SK-N-SH (cell line): ENCODE measurements at regions not wholly inside any gene's neighbourhood (a gene's known extent, or its start where the extent isn't known, plus 50 kb on each side); places are given as distances from the start of the nearest gene placed in this dataset.
A peak's percentile ranks its signal among the peaks of the same experiment; 100 is the strongest.

ENCODE experiments used
- CTCF ChIA-PET: fragments of 300-600, 350-600 bp; formaldehyde crosslinking; extraction: SDS; loops from one replicate; lab custom pipeline; 2021; lab: Yijun Ruan, JAX
- POLR2A ChIA-PET: fragments of 350-600 bp; sonication (Branson Sonifier 250); formaldehyde crosslinking; extraction: SDS; loops from one replicate; lab custom pipeline; 2020; ENCODE audit warnings: antibody characterized with exemption, inconsistent platforms; lab: Yijun Ruan, JAX
- DNase-seq: peaks from one replicate; pipeline ENCODE4 v3.0.0; 2012
- H2AFZ ChIP-seq: fragments of 200-600 bp; sonication (generic); 2 replicates; pipeline ENCODE4 v1.8.1; 2016; ENCODE audit warnings: antibody characterized with exemption, mild to moderate bottlenecking, low read depth
- H3F3A ChIP-seq: fragments of 200-600 bp; sonication (generic); replicated peaks from 2 replicates; pipeline ENCODE3; 2016; ENCODE audit warnings: antibody characterized with exemption, mild to moderate bottlenecking; ENCODE audit not compliant: insufficient read depth
- H3K27ac ChIP-seq, 2 experiments: fragments of 200-500 bp in 1 of 2; fragments of 200-600 bp in 1 of 2; sonication (Bioruptor generic) in 1 of 2; sonication (generic), shearing (Covaris generic) in 1 of 2; 2 replicates each; pipeline versions ENCODE4 v1.5.1 to v1.6.1; 2014 to 2016; ENCODE audit warnings: low read depth in 2 of 2, inconsistent platforms in 1 of 2, low read length in 1 of 2, mild to moderate bottlenecking in 1 of 2, mixed read lengths in 1 of 2
- H3K27me3 ChIP-seq: fragments of 200-600 bp; sonication (generic), shearing (Covaris generic); 2 replicates; pipeline ENCODE4 v1.6.1; 2016; ENCODE audit warnings: mixed run types; ENCODE audit not compliant: insufficient read depth
- H3K36me3 ChIP-seq, 2 experiments: fragments of 200-500 bp in 1 of 2; fragments of 200-600 bp in 1 of 2; sonication (Bioruptor generic) in 1 of 2; sonication (generic) in 1 of 2; replicated peaks in 1 of 2; 2 replicates each; pipeline versions ENCODE3 to v1.5.1; 2014 to 2016; ENCODE audit warnings: low read length in 1 of 2, mild to moderate bottlenecking in 1 of 2; ENCODE audit not compliant: insufficient read depth in 2 of 2, control insufficient read depth in 1 of 2
- H3K4me1 ChIP-seq, 2 experiments: fragments of 200-500 bp in 1 of 2; fragments of 200-600 bp in 1 of 2; sonication (Bioruptor generic) in 1 of 2; sonication (generic), shearing (Covaris generic) in 1 of 2; 2 replicates each; pipeline versions ENCODE4 v1.5.1 to v1.6.1; 2014 to 2016; ENCODE audit warnings: low read depth in 1 of 2, low read length in 1 of 2, mixed run types in 1 of 2; ENCODE audit not compliant: insufficient read depth in 2 of 2, control insufficient read depth in 1 of 2
- H3K4me2 ChIP-seq: fragments of 200-600 bp; sonication (generic), shearing (Covaris generic); 2 replicates; pipeline ENCODE4 v1.6.1; 2017; ENCODE audit warnings: mixed run types
- H3K4me3 ChIP-seq, 2 experiments: fragments of 200-500 bp in 1 of 2; fragments of 200-600 bp in 1 of 2; sonication (Bioruptor generic) in 1 of 2; sonication (generic), shearing (Covaris generic) in 1 of 2; 2 replicates each; pipeline versions ENCODE4 v1.5.1 to v1.8.1; 2014 to 2016; ENCODE audit warnings: low read depth in 2 of 2, inconsistent platforms in 1 of 2, low read length in 1 of 2, mild to moderate bottlenecking in 1 of 2, mixed read lengths in 1 of 2, moderate library complexity in 1 of 2
- H3K79me2 ChIP-seq: fragments of 200-600 bp; sonication (generic); 2 replicates; pipeline ENCODE4 v1.8.1; 2017; ENCODE audit warnings: mild to moderate bottlenecking; ENCODE audit not compliant: insufficient read depth
- H3K9ac ChIP-seq: fragments of 200-600 bp; sonication (generic); 2 replicates; pipeline ENCODE4 v1.6.1; 2017; ENCODE audit warnings: mixed run types
- H3K9me2 ChIP-seq: fragments of 200-600 bp; sonication (generic); 2 replicates; pipeline ENCODE4 v1.6.1; 2017; ENCODE audit warnings: mixed run types
- H3K9me3 ChIP-seq: fragments of 200-600 bp; sonication (generic); 2 replicates; pipeline ENCODE4 v1.6.1; 2017; ENCODE audit warnings: mixed run types, mild to moderate bottlenecking, moderate library complexity
- H4K20me1 ChIP-seq: fragments of 200-600 bp; sonication (generic); 2 replicates; pipeline ENCODE4 v1.6.1; 2017; ENCODE audit warnings: mild to moderate bottlenecking, mixed run types; ENCODE audit not compliant: insufficient read depth
- CHD2 ChIP-seq: fragments of 150-350 bp; IDR thresholded peaks from 2 replicates; pipeline ENCODE4 v1.6.1; 2018; ENCODE audit warnings: low read length; ENCODE audit not compliant: partially characterized antibody
- EP300 ChIP-seq, 2 experiments: IDR thresholded peaks; 2 replicates each; pipeline versions ENCODE4 v1.4.0 to v1.6.1; 2012; ENCODE audit warnings: borderline replicate concordance in 1 of 2, low read depth in 1 of 2, low read length in 1 of 2
- FOSL2 ChIP-seq: IDR thresholded peaks from 2 replicates; pipeline ENCODE4 v1.4.0; 2012; ENCODE audit warnings: low read depth, mild to moderate bottlenecking, moderate library complexity, borderline replicate concordance
- FOXJ3 ChIP-seq: sonication (generic); formaldehyde crosslinking; IDR thresholded peaks from 2 replicates; pipeline ENCODE4 v1.5.1; 2020; ENCODE audit warnings: mild to moderate bottlenecking, missing genetic modification reagents
- FOXM1 ChIP-seq: IDR thresholded peaks from 2 replicates; pipeline ENCODE4 v1.4.0; 2012; ENCODE audit warnings: low read depth, mild to moderate bottlenecking
- GATA2 ChIP-seq: sonication (generic); formaldehyde crosslinking; IDR thresholded peaks from 2 replicates; pipeline ENCODE4 v1.5.0; 2020; ENCODE audit warnings: mild to moderate bottlenecking, missing genetic modification reagents
- NFIC ChIP-seq: IDR thresholded peaks from 2 replicates; pipeline ENCODE4 v1.4.0; 2012; ENCODE audit warnings: borderline replicate concordance
- RAD21 ChIP-seq: IDR thresholded peaks from 2 replicates; pipeline ENCODE4 v1.6.1; 2012; ENCODE audit warnings: mild to moderate bottlenecking, low read length
- RCOR1 ChIP-seq: fragments of 150-350 bp; IDR thresholded peaks from 2 replicates; pipeline ENCODE4 v1.6.1; 2017; ENCODE audit warnings: antibody characterized with exemption, low read length
- RXRA ChIP-seq: IDR thresholded peaks from 2 replicates; pipeline ENCODE4 v1.4.0; 2012; ENCODE audit warnings: low read depth, mild to moderate bottlenecking, borderline replicate concordance
- SIN3A ChIP-seq: IDR thresholded peaks from 2 replicates; pipeline ENCODE4 v1.6.1; 2012; ENCODE audit warnings: low read depth, mild to moderate bottlenecking, low read length, moderate library complexity, borderline replicate concordance
- TCF12 ChIP-seq: IDR thresholded peaks from 2 replicates; pipeline ENCODE4 v1.4.0; 2012
- TEAD4 ChIP-seq: IDR thresholded peaks from 2 replicates; pipeline ENCODE4 v1.4.0; 2012; ENCODE audit warnings: mild to moderate bottlenecking, borderline replicate concordance; ENCODE audit not compliant: insufficient read depth
- YY1 ChIP-seq: IDR thresholded peaks from 2 replicates; pipeline ENCODE4 v1.4.0; 2012; ENCODE audit warnings: low read depth, mild to moderate bottlenecking
- WGBS: methylation state at CpG from one replicate; pipeline ENCODE4 v1.1.6; 2017; ENCODE audit warnings: low lambda C conversion rate; 5-methylcytosine and 5-hydroxymethylcytosine counted together
- TF ChIP-seq, protein P1 (sequence below): IDR thresholded peaks from 2 replicates; pipeline ENCODE4 v1.6.1; 2012; ENCODE audit warnings: mild to moderate bottlenecking, low read depth, low read length, moderate library complexity

DNA sequence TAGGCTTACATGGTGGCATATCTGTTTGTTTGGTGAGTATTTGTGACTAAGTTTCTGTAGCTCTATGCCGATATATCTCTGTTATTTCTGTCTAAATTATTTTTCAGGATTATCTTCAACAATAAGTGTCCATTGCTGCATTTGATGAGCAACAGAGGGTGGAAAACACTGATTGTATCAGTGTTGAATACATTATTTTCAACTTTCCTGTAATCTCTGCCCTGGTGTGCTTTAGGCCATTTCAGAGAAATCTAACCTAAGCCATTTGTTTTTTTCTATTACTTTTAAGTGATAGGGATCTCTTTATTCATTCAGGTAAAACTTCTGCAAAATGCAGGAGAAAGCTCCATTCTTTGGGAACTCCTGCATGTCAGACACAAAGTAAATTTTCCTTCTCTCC, 654.5 kb downstream of the RNF144A start:
- no peaks in the 10 kb centered on the region for H3K27me3 ChIP-seq
- no peak overlapping the region for H3K27ac ChIP-seq
- no peaks in the 10 kb centered on the region for H3K9me3 ChIP-seq
- no peaks in the 10 kb centered on the region for H3K9me2 ChIP-seq
- H3K4me3 ChIP-seq, result no peak overlapping the region
- DNase-seq, result peak; percentile 24
- TF ChIP-seq SIN3A, result no peak
- TF ChIP-seq YY1, result no peak
- peak; percentile 98 for TF ChIP-seq GATA2
- TF ChIP-seq RCOR1, result peak; percentile 44; the same call in 1 of the 2 replicates
- TF ChIP-seq EP300 (IDR thresholded peaks at IDR 0.05; ENCODE audit: borderline replicate concordance in 1 of 2, low read depth in 1 of 2, low read length in 1 of 2), result peak in 1 of 2 experiments; percentile 58; a peak in 1 of 4 replicates
- H3K4me1 ChIP-seq, result peaks cover 0 to 13% of the 10 kb centered on the region in 2 experiments; a peak in 2 of 4 replicates
- ChIA-PET POLR2A (no interaction called here), CTCF (interaction anchor here (1.2 kb wide), 1 partner anchor 144 kb away, joined by 3 read pairs; no protein-coding TSS in a partner anchor)
- no peak overlapping the region for H3K4me2 ChIP-seq
- H3K9ac ChIP-seq, result no peak overlapping the region
- H3F3A ChIP-seq, result no peaks in the 10 kb centered on the region
- 57% methylated on average over 1 of the region's 1 CpG for WGBS
- H4K20me1 ChIP-seq, result no peaks in the 10 kb centered on the region
- no peak overlapping the region for H2AFZ ChIP-seq
- no peaks in the 10 kb centered on the region for H3K36me3 ChIP-seq
- H3K79me2 ChIP-seq, result no peaks in the 10 kb centered on the region

DNA sequence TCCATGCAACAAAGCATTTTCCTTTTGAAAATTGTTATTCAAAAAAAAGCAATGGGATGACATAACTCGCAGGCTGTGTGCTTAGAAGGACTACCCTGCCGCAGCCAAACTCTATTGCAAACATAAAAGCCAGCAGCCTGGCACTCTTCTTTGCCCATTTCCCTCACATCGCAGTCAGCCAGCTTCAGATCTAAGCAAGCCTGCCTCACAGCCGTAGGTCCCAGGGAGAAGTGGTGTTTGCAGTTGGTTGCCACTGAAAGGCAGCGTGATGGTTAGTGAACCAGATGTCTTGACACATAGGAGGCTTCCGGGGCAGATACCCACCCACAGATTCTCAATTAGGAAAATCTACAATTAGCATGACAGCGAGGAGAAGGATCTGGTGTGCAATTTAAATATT, 655.2 kb downstream of the RNF144A start:
- CTCF ChIA-PET, result no interaction called here
- Histone ChIP-seq H3K9ac (no peak overlapping the region), H2AFZ (no peak overlapping the region), H3K27me3 (no peaks in the 10 kb centered on the region), H3K27ac (no peak overlapping the region), H3K36me3 (no peaks in the 10 kb centered on the region), H3K4me3 (no peak overlapping the region), H3K4me2 (no peak overlapping the region), H3K9me2 (no peaks in the 10 kb centered on the region), H3K79me2 (no peaks in the 10 kb centered on the region), H3K9me3 (no peaks in the 10 kb centered on the region), H4K20me1 (no peaks in the 10 kb centered on the region), H3K4me1 (peaks cover 0 to 13% of the 10 kb centered on the region in 2 experiments; a peak in 2 of 4 replicates), H3F3A (no peaks in the 10 kb centered on the region)
- DNase-seq, result no peak
- whole genome bisulfite sequencing, result 50% methylated on average over 7 of the region's 7 CpGs
- POLR2A ChIA-PET, result no interaction called here
- TF ChIP-seq FOXM1, result no peak
- TF ChIP-seq RAD21, result no peak
- TF ChIP-seq CHD2, result no peak
- no peak for TF ChIP-seq RXRA
- TF ChIP-seq TCF12, result no peak
- TF ChIP-seq NFIC, result no peak
- no peak for TF ChIP-seq FOXJ3 (CRISPR knock-in tag)
- TF ChIP-seq, protein P1, sequence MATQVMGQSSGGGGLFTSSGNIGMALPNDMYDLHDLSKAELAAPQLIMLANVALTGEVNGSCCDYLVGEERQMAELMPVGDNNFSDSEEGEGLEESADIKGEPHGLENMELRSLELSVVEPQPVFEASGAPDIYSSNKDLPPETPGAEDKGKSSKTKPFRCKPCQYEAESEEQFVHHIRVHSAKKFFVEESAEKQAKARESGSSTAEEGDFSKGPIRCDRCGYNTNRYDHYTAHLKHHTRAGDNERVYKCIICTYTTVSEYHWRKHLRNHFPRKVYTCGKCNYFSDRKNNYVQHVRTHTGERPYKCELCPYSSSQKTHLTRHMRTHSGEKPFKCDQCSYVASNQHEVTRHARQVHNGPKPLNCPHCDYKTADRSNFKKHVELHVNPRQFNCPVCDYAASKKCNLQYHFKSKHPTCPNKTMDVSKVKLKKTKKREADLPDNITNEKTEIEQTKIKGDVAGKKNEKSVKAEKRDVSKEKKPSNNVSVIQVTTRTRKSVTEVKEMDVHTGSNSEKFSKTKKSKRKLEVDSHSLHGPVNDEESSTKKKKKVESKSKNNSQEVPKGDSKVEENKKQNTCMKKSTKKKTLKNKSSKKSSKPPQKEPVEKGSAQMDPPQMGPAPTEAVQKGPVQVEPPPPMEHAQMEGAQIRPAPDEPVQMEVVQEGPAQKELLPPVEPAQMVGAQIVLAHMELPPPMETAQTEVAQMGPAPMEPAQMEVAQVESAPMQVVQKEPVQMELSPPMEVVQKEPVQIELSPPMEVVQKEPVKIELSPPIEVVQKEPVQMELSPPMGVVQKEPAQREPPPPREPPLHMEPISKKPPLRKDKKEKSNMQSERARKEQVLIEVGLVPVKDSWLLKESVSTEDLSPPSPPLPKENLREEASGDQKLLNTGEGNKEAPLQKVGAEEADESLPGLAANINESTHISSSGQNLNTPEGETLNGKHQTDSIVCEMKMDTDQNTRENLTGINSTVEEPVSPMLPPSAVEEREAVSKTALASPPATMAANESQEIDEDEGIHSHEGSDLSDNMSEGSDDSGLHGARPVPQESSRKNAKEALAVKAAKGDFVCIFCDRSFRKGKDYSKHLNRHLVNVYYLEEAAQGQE, result no peak
- no peak for TF ChIP-seq TEAD4
- TF ChIP-seq GATA2, result no peak
- TF ChIP-seq FOSL2, result no peak
- TF ChIP-seq EP300 (IDR thresholded peaks at IDR 0.05; ENCODE audit: borderline replicate concordance in 1 of 2, low read depth in 1 of 2, low read length in 1 of 2), result no peak
- TF ChIP-seq YY1, result no peak
